ENCODE measurements at regions not wholly inside any gene's neighbourhood (a gene's known extent, or its start where the extent isn't known, plus 50 kb on each side); places are given as distances from the start of the nearest gene placed in this dataset.
"Not testable (repeated sequence)": the region's sequence is repeated elsewhere in the genome, so short reads cannot be mapped to it uniquely, and the experiment has no call there.

- DNase-seq, result no peak
Measured at GRCh38 chr14:87286826-87287225, 706.2 kb downstream of the GALC start.

- DNase-seq, result no peak
Measured at GRCh38 chr14:87286191-87286590, 706.8 kb downstream of the GALC start.

GRCh38 chr14:87285506-87285905 is 707.5 kb downstream of the GALC start:
- no peak for DNase-seq

- DNase-seq, result no peak
Measured at GRCh38 chr14:87283547-87283946, 709.4 kb downstream of the GALC start.

- no peak for DNase-seq
Measured at GRCh38 chr14:87282266-87282665, 710.7 kb downstream of the GALC start.

GRCh38 chr14:87278415-87278814 is 714.6 kb downstream of the GALC start:
- no peak for DNase-seq

- no peak for DNase-seq
Measured at GRCh38 chr14:87271331-87271730, 721.7 kb downstream of the GALC start.

- no peak for DNase-seq
Measured at GRCh38 chr14:87268997-87269396, 724.0 kb downstream of the GALC start.

- DNase-seq, result no peak
Measured at GRCh38 chr14:87264796-87265195, 728.2 kb downstream of the GALC start.

- no peak for DNase-seq
Measured at GRCh38 chr14:87264272-87264785, 728.7 kb downstream of the GALC start.

GRCh38 chr14:87261621-87262020 is 731.4 kb downstream of the GALC start:
- DNase-seq, result no peak

- DNase-seq, result peak; percentile 54
Measured at GRCh38 chr14:87260460-87260859, 732.5 kb downstream of the GALC start.

GRCh38 chr14:87257421-87257820 is 735.6 kb downstream of the GALC start:
- DNase-seq, result no peak

GRCh38 chr14:87255058-87255457 is 737.9 kb downstream of the GALC start:
- DNase-seq, result no peak

GRCh38 chr14:87254331-87254874 is 738.6 kb downstream of the GALC start:
- DNase-seq, result no peak

- not testable (repeated sequence) for DNase-seq
Measured at GRCh38 chr14:87253791-87254190, 739.2 kb downstream of the GALC start.

- DNase-seq, result no peak
Measured at GRCh38 chr14:87252103-87252502, 740.9 kb downstream of the GALC start.

- no peak for DNase-seq
Measured at GRCh38 chr14:87251011-87251410, 742.0 kb downstream of the GALC start.

GRCh38 chr14:87241018-87241768 is 751.8 kb downstream of the GALC start:
- no peak for DNase-seq

- DNase-seq, result not testable (repeated sequence)
Measured at GRCh38 chr14:87240319-87240718, 752.7 kb downstream of the GALC start.

GRCh38 chr14:87233806-87234384 is 759.1 kb downstream of the GALC start:
- DNase-seq, result no peak

- no peak for DNase-seq
Measured at GRCh38 chr14:87233266-87233665, 759.7 kb downstream of the GALC start.

GRCh38 chr14:87231336-87232026 is 761.5 kb downstream of the GALC start:
- DNase-seq, result no peak

- no peak for DNase-seq
Measured at GRCh38 chr14:87230726-87231125, 762.3 kb downstream of the GALC start.
